ENCODE measurements at regions not wholly inside any gene's neighbourhood (a gene's known extent, or its start where the extent isn't known, plus 50 kb on each side); places are given as distances from the start of the nearest gene placed in this dataset.

GRCh38 chr7:47073284-47073683 lies 508.6 kb downstream of the TNS3 start:
- Histone ChIP-seq H3F3A (replicated peaks; ENCODE audit: low read depth) (no peaks in the 10 kb centered on the region), H3K79me2 (replicated peaks; ENCODE audit: insufficient read depth) (no peaks in the 10 kb centered on the region)
- H3K4me3 Mint-ChIP-seq, result no peak overlapping the region

More at GRCh38 chr7:47073284-47073683, 508.6 kb downstream of the TNS3 start:
- Mint-ChIP-seq H3K36me3 (ENCODE audit: low read depth) (no peaks in the 10 kb centered on the region), H3K9me3 (no peaks in the 10 kb centered on the region; the same call in 2 of the 3 replicates), H3K4me1 (peaks cover 8% of the 10 kb centered on the region; the same call in 2 of the 3 replicates), H3K27ac (no peak overlapping the region), H3K27me3 (ENCODE audit: insufficient read depth, low read depth, poor library complexity) (no peaks in the 10 kb centered on the region)
- Histone ChIP-seq H3K4me3 (no peak overlapping the region), H3K36me3 (ENCODE audit: insufficient read depth) (no peaks in the 10 kb centered on the region), H3K27me3 (ENCODE audit: insufficient read depth) (no peaks in the 10 kb centered on the region), H2AFZ (no peak overlapping the region), H3K4me2 (no peak overlapping the region), H3K27ac (ENCODE audit: low read depth) (no peak overlapping the region), H3K4me1 (ENCODE audit: insufficient read depth) (no peaks in the 10 kb centered on the region), H3K9me2 (ENCODE audit: insufficient read depth) (0 out of 2 replicates have a peak, but pooled peaks cover 4% of the 10 kb centered on the region), H4K20me1 (replicated peaks; ENCODE audit: insufficient read depth) (no peaks in the 10 kb centered on the region)
- TF ChIP-seq ZNF114 (CRISPR knock-in tag; IDR thresholded peaks at IDR 0.05) (no peak), ZNF331 (CRISPR knock-in tag; IDR thresholded peaks at IDR 0.05; ENCODE audit: low read depth) (no peak), JUNB (IDR thresholded peaks at IDR 0.05; ENCODE audit: unreplicated experiment) (no peak), ZNF462 (CRISPR knock-in tag; IDR thresholded peaks at IDR 0.05) (no peak), NANOG (IDR thresholded peaks at IDR 0.05; ENCODE audit: borderline replicate concordance) (no peak), EZH2phosphoT487 (IDR thresholded peaks at IDR 0.05; ENCODE audit: unreplicated experiment) (no peak), STAT1 (IDR thresholded peaks at IDR 0.05; ENCODE audit: unreplicated experiment) (no peak), CTCF (conservative IDR thresholded peaks at IDR 0.05; ENCODE audit: low read depth in 2 of 2) (no peak), CREB1 (CRISPR knock-in tag; IDR thresholded peaks at IDR 0.05; ENCODE audit: low read depth) (no peak), REST (IDR thresholded peaks at IDR 0.05; ENCODE audit: unreplicated experiment) (no peak), POLR2AphosphoS5 (IDR thresholded peaks at IDR 0.05; ENCODE audit: low read depth) (no peak), EZH2 (IDR thresholded peaks at IDR 0.05; ENCODE audit: low read depth, unreplicated experiment) (no peak)
- no peak for ATAC-seq
- DNase-seq (ENCODE audit: low spot score), result no peak
